Naive B cell (primary cell): ENCODE measurements at regions not wholly inside any gene's neighbourhood (a gene's known extent, or its start where the extent isn't known, plus 50 kb on each side); places are given as distances from the start of the nearest gene placed in this dataset.

Source experiments
- ATAC-seq, 2 donors: fragments of 150-1000 bp; cut with Tn5 transposase; 2 replicates each; pipeline ENCODE4 v1.10.0; 2021; ENCODE audit warnings: low read depth in 2 of 2, mild to moderate bottlenecking in 2 of 2, moderate library complexity in 2 of 2
- DNase-seq: peaks from one replicate; pipeline ENCODE4 v3.0.0; 2022
- H3K27ac Mint-ChIP-seq, 6 donors: one replicate each; pipeline ENCODE4 v1.8.0; 2020 to 2022; ENCODE audit warnings: mild to moderate bottlenecking in 6 of 6, mixed read lengths in 6 of 6, moderate library complexity in 5 of 6, inconsistent platforms in 2 of 6
- H3K27me3 Mint-ChIP-seq, 3 donors: one replicate each; pipeline ENCODE4 v1.8.0; 2021 to 2022; ENCODE audit warnings: mixed read lengths in 3 of 3, mild to moderate bottlenecking in 1 of 3
- H3K36me3 Mint-ChIP-seq, 2 donors: one replicate each; pipeline ENCODE4 v1.8.0; 2020 to 2022; ENCODE audit warnings: mixed read lengths in 2 of 2, inconsistent platforms in 1 of 2, mild to moderate bottlenecking in 1 of 2
- H3K4me1 Mint-ChIP-seq, 3 donors: one replicate each; pipeline ENCODE4 v1.8.0; 2020 to 2022; ENCODE audit warnings: mixed read lengths in 3 of 3, inconsistent platforms in 1 of 3, mild to moderate bottlenecking in 1 of 3, moderate library complexity in 1 of 3
- H3K4me3 Mint-ChIP-seq, 8 donors: one replicate each; pipeline ENCODE4 v1.8.0; 2020 to 2022; ENCODE audit warnings: mild to moderate bottlenecking in 8 of 8, mixed read lengths in 8 of 8, moderate library complexity in 8 of 8, inconsistent platforms in 2 of 8
- H3K9me3 Mint-ChIP-seq, 7 donors: one replicate each; pipeline ENCODE4 v1.8.0; 2020 to 2022; ENCODE audit warnings: mixed read lengths in 7 of 7, mild to moderate bottlenecking in 5 of 7, inconsistent platforms in 2 of 7, moderate library complexity in 1 of 7

GRCh38 chr12:104814944-104815343, 143.1 kb downstream of the SLC41A2 start:
- no peak for DNase-seq
- Mint-ChIP-seq H3K4me3 (no peak overlapping the region), H3K9me3 (no peaks in the 10 kb centered on the region), H3K4me1 (peaks cover 3 to 7% (median 4%) of the 10 kb centered on the region in 3 donors), H3K27ac (no peak overlapping the region), H3K27me3 (no peaks in the 10 kb centered on the region), H3K36me3 (peaks cover 0 to 9% of the 10 kb centered on the region in 2 donors)
- no peak for ATAC-seq
